HFFc6 (cell line): ENCODE measurements at regions not wholly inside any gene's neighbourhood (a gene's known extent, or its start where the extent isn't known, plus 50 kb on each side); places are given as distances from the start of the nearest gene placed in this dataset.
"Not testable (repeated sequence)": the region's sequence is repeated elsewhere in the genome, so short reads cannot be mapped to it uniquely, and the experiment has no call there.

Experiments
- DNase-seq: peaks from one replicate; pipeline ENCODE4 v3.0.0-alpha.2; 2018
- H3K27ac Mint-ChIP-seq: 2 replicates; pipeline ENCODE4 v1.8.0; 2020; ENCODE audit warnings: mild to moderate bottlenecking, mixed read lengths
- H3K27me3 Mint-ChIP-seq: 2 replicates; pipeline ENCODE4 v1.8.0; 2021; ENCODE audit warnings: mild to moderate bottlenecking, moderate library complexity, mixed read lengths; ENCODE audit not compliant: insufficient read depth
- H3K36me3 Mint-ChIP-seq: 2 replicates; pipeline ENCODE4 v1.8.0; 2021; ENCODE audit warnings: low read depth, mixed read lengths
- H3K4me1 Mint-ChIP-seq: 2 replicates; pipeline ENCODE4 v1.8.0; 2020; ENCODE audit warnings: low read depth, mixed read lengths
- H3K4me3 Mint-ChIP-seq: 2 replicates; pipeline ENCODE4 v1.8.0; 2020; ENCODE audit warnings: mild to moderate bottlenecking, moderate library complexity, mixed read lengths
- H3K9me3 Mint-ChIP-seq: 2 replicates; pipeline ENCODE4 v1.8.0; 2020; ENCODE audit warnings: mild to moderate bottlenecking, mixed read lengths
- CTCF ChIP-seq: fragments of 200-600 bp; sonication (generic); IDR thresholded peaks from 2 replicates; pipeline ENCODE4 v1.5.0; 2021; ENCODE audit warnings: antibody characterized with exemption, mild to moderate bottlenecking

- Mint-ChIP-seq H3K4me1 (no peaks in the 10 kb centered on the region), H3K9me3 (no peaks in the 10 kb centered on the region), H3K27me3 (no peaks in the 10 kb centered on the region; the same call in 1 of the 2 replicates), H3K36me3 (no peaks in the 10 kb centered on the region), H3K4me3 (no peak overlapping the region), H3K27ac (no peak overlapping the region)
- no peak for DNase-seq
- no peak for TF ChIP-seq CTCF
These were observed 750.5 kb upstream of the POU3F4 start for GRCh38 chrX:82757614-82758013.

- no peaks in the 10 kb centered on the region for H3K27me3 Mint-ChIP-seq
- H3K27ac Mint-ChIP-seq, result no peak overlapping the region
- no peaks in the 10 kb centered on the region for H3K4me1 Mint-ChIP-seq
- peaks cover 21% of the 10 kb centered on the region; the same call in 1 of the 2 replicates for H3K9me3 Mint-ChIP-seq
- DNase-seq, result no peak
- H3K36me3 Mint-ChIP-seq, result no peaks in the 10 kb centered on the region
- TF ChIP-seq CTCF, result no peak
- no peak overlapping the region for H3K4me3 Mint-ChIP-seq
These were observed 743.6 kb upstream of the POU3F4 start for GRCh38 chrX:82764521-82764920.

GRCh38 chrX:82765811-82766210, 742.3 kb upstream of the POU3F4 start:
- Mint-ChIP-seq H3K27ac (no peak overlapping the region), H3K4me1 (no peaks in the 10 kb centered on the region), H3K9me3 (peaks cover 21% of the 10 kb centered on the region; the same call in 1 of the 2 replicates), H3K36me3 (no peaks in the 10 kb centered on the region), H3K4me3 (no peak overlapping the region), H3K27me3 (no peaks in the 10 kb centered on the region)
- no peak for DNase-seq
- no peak for TF ChIP-seq CTCF

- Mint-ChIP-seq H3K4me1 (no peaks in the 10 kb centered on the region), H3K9me3 (peaks cover 12% of the 10 kb centered on the region; the same call in 1 of the 2 replicates), H3K27me3 (no peaks in the 10 kb centered on the region), H3K27ac (no peak overlapping the region), H3K36me3 (no peaks in the 10 kb centered on the region), H3K4me3 (no peak overlapping the region)
- DNase-seq, result no peak
- no peak for TF ChIP-seq CTCF
These were observed 732.7 kb upstream of the POU3F4 start for GRCh38 chrX:82775426-82775825.

- Mint-ChIP-seq H3K27me3 (no peaks in the 10 kb centered on the region), H3K4me3 (no peak overlapping the region), H3K36me3 (no peaks in the 10 kb centered on the region), H3K4me1 (no peaks in the 10 kb centered on the region), H3K9me3 (peaks cover 6% of the 10 kb centered on the region), H3K27ac (no peak overlapping the region)
- DNase-seq, result no peak
- TF ChIP-seq CTCF, result no peak
These were observed 726.1 kb upstream of the POU3F4 start for GRCh38 chrX:82782014-82782413.

GRCh38 chrX:82812902-82813301, 695.2 kb upstream of the POU3F4 start:
- not testable (repeated sequence) for H3K9me3 Mint-ChIP-seq, H3K4me3 Mint-ChIP-seq, DNase-seq, H3K4me1 Mint-ChIP-seq, H3K36me3 Mint-ChIP-seq, H3K27ac Mint-ChIP-seq, H3K27me3 Mint-ChIP-seq
